Esophagus squamous epithelium (tissue), 4 donors: ENCODE measurements at regions not wholly inside any gene's neighbourhood (a gene's known extent, or its start where the extent isn't known, plus 50 kb on each side); places are given as distances from the start of the nearest gene placed in this dataset.

ENCODE experiments used
- POLR2A ChIP-seq, 4 donors: fragments of 450-650 bp; IDR thresholded peaks; one replicate each; pipeline ENCODE4 v1.6.1; 2017; ENCODE audit warnings: antibody characterized with exemption in 4 of 4, mild to moderate bottlenecking in 4 of 4, moderate library complexity in 3 of 4
- TF ChIP-seq, protein P1 (sequence below), 6 experiments: fragments of 450-650 bp in 4 of 6; fragments of 200-600 bp in 2 of 6; sonication (generic) in 2 of 6; IDR thresholded peaks; one replicate each; pipeline ENCODE4 v1.5.1; 2016 to 2019; ENCODE audit warnings: antibody characterized with exemption in 6 of 6, mild to moderate bottlenecking in 4 of 6, moderate library complexity in 4 of 6

DNA sequence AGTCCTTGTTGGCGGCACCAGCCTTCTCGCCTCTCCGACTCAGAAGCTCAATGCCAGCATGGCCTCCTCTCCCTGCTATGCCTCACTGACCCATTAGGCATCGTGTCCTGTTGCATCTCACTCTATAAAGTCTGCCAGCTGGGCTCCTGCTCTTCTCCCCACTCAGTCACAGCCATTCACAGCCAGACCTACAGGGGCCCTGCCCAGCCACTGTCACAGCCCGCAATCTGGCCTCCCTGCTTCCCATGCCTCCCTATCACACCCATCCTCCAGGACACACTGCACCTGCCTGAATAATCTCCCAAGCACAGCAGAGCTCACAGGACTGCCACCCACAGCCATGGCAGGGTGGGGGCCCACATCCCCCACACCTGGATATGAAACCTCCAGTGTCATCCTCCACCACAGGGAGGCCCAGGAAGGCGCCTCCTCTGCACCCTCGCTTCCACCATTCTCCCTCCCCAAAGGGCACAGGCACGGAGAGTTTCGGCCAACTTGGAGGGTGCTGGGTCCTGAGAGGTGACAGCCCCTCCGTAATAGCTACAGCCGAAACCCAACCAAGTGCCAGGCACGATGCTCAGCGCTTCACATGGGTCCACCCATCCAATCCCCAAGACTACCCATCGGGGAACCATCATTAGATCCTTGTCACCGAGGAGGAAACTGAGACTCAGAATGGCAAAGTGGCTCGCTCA lies 370.3 kb downstream of the BCL11B start:
- no peak for TF ChIP-seq POLR2A (IDR thresholded peaks at IDR 0.05)
- TF ChIP-seq, protein P1, sequence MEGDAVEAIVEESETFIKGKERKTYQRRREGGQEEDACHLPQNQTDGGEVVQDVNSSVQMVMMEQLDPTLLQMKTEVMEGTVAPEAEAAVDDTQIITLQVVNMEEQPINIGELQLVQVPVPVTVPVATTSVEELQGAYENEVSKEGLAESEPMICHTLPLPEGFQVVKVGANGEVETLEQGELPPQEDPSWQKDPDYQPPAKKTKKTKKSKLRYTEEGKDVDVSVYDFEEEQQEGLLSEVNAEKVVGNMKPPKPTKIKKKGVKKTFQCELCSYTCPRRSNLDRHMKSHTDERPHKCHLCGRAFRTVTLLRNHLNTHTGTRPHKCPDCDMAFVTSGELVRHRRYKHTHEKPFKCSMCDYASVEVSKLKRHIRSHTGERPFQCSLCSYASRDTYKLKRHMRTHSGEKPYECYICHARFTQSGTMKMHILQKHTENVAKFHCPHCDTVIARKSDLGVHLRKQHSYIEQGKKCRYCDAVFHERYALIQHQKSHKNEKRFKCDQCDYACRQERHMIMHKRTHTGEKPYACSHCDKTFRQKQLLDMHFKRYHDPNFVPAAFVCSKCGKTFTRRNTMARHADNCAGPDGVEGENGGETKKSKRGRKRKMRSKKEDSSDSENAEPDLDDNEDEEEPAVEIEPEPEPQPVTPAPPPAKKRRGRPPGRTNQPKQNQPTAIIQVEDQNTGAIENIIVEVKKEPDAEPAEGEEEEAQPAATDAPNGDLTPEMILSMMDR (IDR thresholded peaks at IDR 0.05): no peak
